ENCODE measurements at regions not wholly inside any gene's neighbourhood (a gene's known extent, or its start where the extent isn't known, plus 50 kb on each side); places are given as distances from the start of the nearest gene placed in this dataset.

DNA sequence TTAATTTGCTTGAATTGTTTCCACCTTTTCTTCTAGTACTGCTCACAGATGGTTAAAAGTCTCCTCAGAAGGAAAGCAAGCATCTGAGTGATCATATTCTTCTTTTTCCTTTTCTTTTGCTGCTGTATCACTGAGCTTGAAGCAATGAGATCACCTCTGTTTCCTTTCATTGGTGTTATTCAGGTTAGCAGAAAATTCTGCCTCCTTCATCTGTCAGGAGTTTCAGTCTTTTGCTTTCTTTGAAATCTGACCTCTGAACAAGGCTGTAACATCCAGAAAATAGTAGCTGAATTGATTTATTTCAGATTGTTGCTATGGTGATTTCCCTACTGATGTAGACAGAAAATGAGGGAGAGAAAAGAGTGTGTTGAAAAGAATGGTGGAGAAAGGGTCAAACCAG lies 343.0 kb downstream of the MFSD1 start:
- no peak overlapping the region for H3K4me3 ChIP-seq (ENCODE audit: low read depth, low read length)
- H3K36me3 ChIP-seq (ENCODE audit: control insufficient read depth, insufficient read depth, low read length), result no peaks in the 10 kb centered on the region
- DNase-seq (ENCODE audit: low read depth) (no peak), FAIRE-seq (no peak)
- H3K27me3 ChIP-seq (ENCODE audit: control insufficient read depth, insufficient read depth, low read length), result no peaks in the 10 kb centered on the region
- TF ChIP-seq, protein P1, sequence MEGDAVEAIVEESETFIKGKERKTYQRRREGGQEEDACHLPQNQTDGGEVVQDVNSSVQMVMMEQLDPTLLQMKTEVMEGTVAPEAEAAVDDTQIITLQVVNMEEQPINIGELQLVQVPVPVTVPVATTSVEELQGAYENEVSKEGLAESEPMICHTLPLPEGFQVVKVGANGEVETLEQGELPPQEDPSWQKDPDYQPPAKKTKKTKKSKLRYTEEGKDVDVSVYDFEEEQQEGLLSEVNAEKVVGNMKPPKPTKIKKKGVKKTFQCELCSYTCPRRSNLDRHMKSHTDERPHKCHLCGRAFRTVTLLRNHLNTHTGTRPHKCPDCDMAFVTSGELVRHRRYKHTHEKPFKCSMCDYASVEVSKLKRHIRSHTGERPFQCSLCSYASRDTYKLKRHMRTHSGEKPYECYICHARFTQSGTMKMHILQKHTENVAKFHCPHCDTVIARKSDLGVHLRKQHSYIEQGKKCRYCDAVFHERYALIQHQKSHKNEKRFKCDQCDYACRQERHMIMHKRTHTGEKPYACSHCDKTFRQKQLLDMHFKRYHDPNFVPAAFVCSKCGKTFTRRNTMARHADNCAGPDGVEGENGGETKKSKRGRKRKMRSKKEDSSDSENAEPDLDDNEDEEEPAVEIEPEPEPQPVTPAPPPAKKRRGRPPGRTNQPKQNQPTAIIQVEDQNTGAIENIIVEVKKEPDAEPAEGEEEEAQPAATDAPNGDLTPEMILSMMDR (IDR thresholded peaks at IDR 0.05; ENCODE audit: insufficient read depth, low read length, severe bottlenecking), result no peak

DNA sequence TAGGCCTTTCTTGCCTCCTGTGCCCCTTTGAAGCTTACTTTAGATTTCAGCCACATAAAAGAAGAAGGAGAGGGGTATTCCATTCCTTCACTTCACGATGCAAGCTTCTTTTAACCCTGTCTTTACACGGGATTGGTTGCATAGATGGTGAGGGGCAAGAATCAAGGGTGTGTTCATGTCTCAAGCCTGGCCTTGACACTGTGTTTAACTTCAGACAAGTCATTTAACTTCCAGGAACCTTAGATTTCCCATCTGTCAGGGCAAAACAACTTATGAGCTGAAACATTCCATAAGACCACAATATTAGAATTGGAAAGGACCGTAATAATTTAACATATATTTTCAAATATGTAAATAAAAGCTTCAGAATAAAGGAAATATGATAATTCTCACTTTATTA lies 344.5 kb downstream of the MFSD1 start:
- Histone ChIP-seq H3K36me3 (ENCODE audit: control insufficient read depth, insufficient read depth, low read length) (no peaks in the 10 kb centered on the region), H3K4me3 (ENCODE audit: low read depth, low read length) (no peak overlapping the region), H3K27me3 (ENCODE audit: control insufficient read depth, insufficient read depth, low read length) (no peaks in the 10 kb centered on the region)
- DNase-seq (ENCODE audit: low read depth) (no peak), FAIRE-seq (no peak)
- TF ChIP-seq, protein P1 (IDR thresholded peaks at IDR 0.05; ENCODE audit: insufficient read depth, low read length, severe bottlenecking), result no peak

DNA sequence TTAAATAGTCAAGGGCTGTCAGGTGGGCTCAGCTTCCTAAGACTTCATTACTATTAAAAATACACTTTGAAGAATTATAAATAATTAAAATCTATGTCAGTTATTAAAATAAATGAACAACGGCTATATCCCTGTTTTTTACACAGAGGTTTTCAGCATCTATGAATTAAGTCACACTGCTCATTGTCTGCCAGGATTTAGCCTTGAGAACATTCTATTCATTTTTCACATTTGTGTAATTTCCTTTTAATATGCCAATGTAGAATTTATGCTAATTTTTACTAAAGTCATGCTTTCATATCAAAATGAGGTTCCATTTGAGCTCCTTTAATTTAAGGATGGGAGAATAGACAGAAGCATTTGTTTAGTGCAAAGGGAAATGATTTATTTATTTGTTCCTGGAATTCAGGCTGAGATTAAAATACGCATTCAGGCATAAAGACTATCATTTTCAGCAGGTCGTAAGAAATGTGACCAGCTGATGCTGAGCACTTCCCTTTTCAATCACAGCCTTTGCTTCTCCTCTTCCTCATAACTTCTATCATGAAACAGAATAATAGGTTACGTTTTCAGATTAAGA lies 345.1 kb downstream of the MFSD1 start:
- FAIRE-seq, result no peak
- Histone ChIP-seq H3K27me3 (ENCODE audit: control insufficient read depth, insufficient read depth, low read length) (no peaks in the 10 kb centered on the region), H3K4me3 (ENCODE audit: low read depth, low read length) (no peak overlapping the region), H3K36me3 (ENCODE audit: control insufficient read depth, insufficient read depth, low read length) (no peaks in the 10 kb centered on the region)
- DNase-seq (ENCODE audit: low read depth), result no peak
- TF ChIP-seq, protein P1 (IDR thresholded peaks at IDR 0.05; ENCODE audit: insufficient read depth, low read length, severe bottlenecking), result no peak

DNA sequence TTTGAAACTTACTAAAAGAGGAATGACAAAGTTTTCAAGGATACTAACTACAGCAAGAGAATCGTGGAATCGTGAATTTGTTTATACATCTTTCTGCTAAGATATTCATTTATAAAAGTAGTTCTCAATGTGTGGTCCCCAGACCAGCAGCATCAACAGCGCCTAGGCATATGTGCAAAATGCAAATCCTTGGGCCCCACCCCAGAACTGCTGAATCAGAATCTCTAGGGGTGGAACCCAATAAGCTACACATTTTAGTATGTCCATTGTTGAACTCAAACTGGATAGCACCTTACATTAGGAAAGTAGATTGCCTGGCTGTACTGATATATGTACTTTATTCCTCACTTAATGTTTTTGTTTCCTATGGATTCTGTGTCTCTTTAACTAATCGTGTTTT lies 346.0 kb downstream of the MFSD1 start:
- Histone ChIP-seq H3K27me3 (ENCODE audit: control insufficient read depth, insufficient read depth, low read length) (no peaks in the 10 kb centered on the region), H3K4me3 (ENCODE audit: low read depth, low read length) (no peak overlapping the region), H3K36me3 (ENCODE audit: control insufficient read depth, insufficient read depth, low read length) (no peaks in the 10 kb centered on the region)
- TF ChIP-seq, protein P1 (IDR thresholded peaks at IDR 0.05; ENCODE audit: insufficient read depth, low read length, severe bottlenecking), result no peak
- DNase-seq (ENCODE audit: low read depth) (no peak), FAIRE-seq (no peak)

DNA sequence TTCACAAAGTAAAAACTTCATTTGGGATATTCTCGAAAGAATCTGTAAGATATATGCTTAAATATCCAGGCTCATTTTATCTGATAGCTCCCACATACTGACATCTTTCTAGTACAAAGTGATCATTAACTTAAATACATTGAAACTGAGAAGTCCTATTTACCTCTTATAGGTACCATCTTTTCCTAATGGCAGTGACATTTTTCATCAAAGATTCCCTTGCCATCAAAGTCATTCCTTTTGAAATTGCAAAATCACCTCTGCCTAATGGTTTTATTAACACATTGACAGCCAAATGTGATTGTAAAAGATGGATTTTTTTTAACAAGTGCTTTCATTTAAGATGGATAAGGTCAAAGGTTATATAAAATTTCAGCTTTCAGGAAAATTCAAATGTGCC lies 346.6 kb downstream of the MFSD1 start:
- no peak for FAIRE-seq

More for the DNA sequence above, 346.6 kb downstream of the MFSD1 start:
- Histone ChIP-seq H3K27me3 (ENCODE audit: control insufficient read depth, insufficient read depth, low read length) (no peaks in the 10 kb centered on the region), H3K4me3 (ENCODE audit: low read depth, low read length) (no peak overlapping the region), H3K36me3 (ENCODE audit: control insufficient read depth, insufficient read depth, low read length) (no peaks in the 10 kb centered on the region)
- TF ChIP-seq, protein P1 (IDR thresholded peaks at IDR 0.05; ENCODE audit: insufficient read depth, low read length, severe bottlenecking), result no peak
- no peak for DNase-seq (ENCODE audit: low read depth)

Measured in bronchial epithelial cell (primary cell).